IPS DF 6.9 (cell line): ENCODE measurements at regions not wholly inside any gene's neighbourhood (a gene's known extent, or its start where the extent isn't known, plus 50 kb on each side); places are given as distances from the start of the nearest gene placed in this dataset.

Experiments
- DNase-seq: peaks from one replicate; pipeline ENCODE4 v3.0.0-alpha.2; 2013; ENCODE audit warnings: low read depth, low spot score
- H3K27ac ChIP-seq: one replicate; pipeline ENCODE4 v1.5.1; 2013; ENCODE audit warnings: low read length, control low read depth
- H3K27me3 ChIP-seq: 2 replicates; pipeline ENCODE4 v1.6.1; 2013; ENCODE audit warnings: mild to moderate bottlenecking, low read length; ENCODE audit not compliant: control insufficient read depth, insufficient read depth
- H3K36me3 ChIP-seq: 2 replicates; pipeline ENCODE4 v1.6.1; 2013; ENCODE audit warnings: low read length; ENCODE audit not compliant: control insufficient read depth, insufficient read depth
- H3K4me1 ChIP-seq: 2 replicates; pipeline ENCODE4 v1.6.1; 2013; ENCODE audit warnings: low read length; ENCODE audit not compliant: control insufficient read depth, insufficient read depth
- H3K4me3 ChIP-seq: 2 replicates; pipeline ENCODE4 v1.5.1; 2013; ENCODE audit warnings: mild to moderate bottlenecking, low read length
- H3K9me3 ChIP-seq: 2 replicates; pipeline ENCODE4 v1.6.1; 2013; ENCODE audit warnings: low read length, inconsistent platforms; ENCODE audit not compliant: control insufficient read depth, insufficient read depth
- WGBS: extraction: QIAGEN DNeasy Blood & Tissue Kit; methylation state at CpG from one replicate; pipeline ENCODE4 v1.1.7; 2013; ENCODE audit warnings: mixed read lengths, missing lambda C conversion rate; ENCODE audit not compliant: insufficient read length, insufficient coverage; 5-methylcytosine and 5-hydroxymethylcytosine counted together

- no peak for DNase-seq
- Histone ChIP-seq H3K27ac (no peak overlapping the region), H3K4me1 (no peaks in the 10 kb centered on the region), H3K4me3 (no peak overlapping the region), H3K27me3 (peaks cover 2% of the 10 kb centered on the region; the same call in 1 of the 2 replicates), H3K36me3 (no peaks in the 10 kb centered on the region), H3K9me3 (no peaks in the 10 kb centered on the region)
These were observed 54.0 kb upstream of the PRPS1L1 start for GRCh38 chr7:18081617-18082016.

GRCh38 chr7:18082169-18082568 lies 54.5 kb upstream of the PRPS1L1 start:
- Histone ChIP-seq H3K4me3 (no peak overlapping the region), H3K36me3 (no peaks in the 10 kb centered on the region), H3K4me1 (no peaks in the 10 kb centered on the region), H3K27ac (no peak overlapping the region), H3K9me3 (no peaks in the 10 kb centered on the region), H3K27me3 (peaks cover 4% of the 10 kb centered on the region; the same call in 1 of the 2 replicates)
- WGBS = no CpG with 5 or more reads among the region's 2 CpGs
- DNase-seq = no peak

GRCh38 chr7:18086165-18087025 lies 58.7 kb upstream of the PRPS1L1 start:
- H3K9me3 ChIP-seq = no peaks in the 10 kb centered on the region
- no peaks in the 10 kb centered on the region for H3K36me3 ChIP-seq
- WGBS = no CpG with 5 or more reads among the region's 108 CpGs
- H3K27ac ChIP-seq = no peak overlapping the region
- H3K4me3 ChIP-seq = peak overlapping the region; percentile 76
- peaks cover 11% of the 10 kb centered on the region; the same call in 1 of the 2 replicates for H3K27me3 ChIP-seq
- no peaks in the 10 kb centered on the region for H3K4me1 ChIP-seq
- no peak for DNase-seq

GRCh38 chr7:18087026-18087686 lies 59.5 kb upstream of the PRPS1L1 start:
- peaks cover 11% of the 10 kb centered on the region; the same call in 1 of the 2 replicates for H3K27me3 ChIP-seq
- no peak overlapping the region for H3K27ac ChIP-seq
- H3K36me3 ChIP-seq = no peaks in the 10 kb centered on the region
- no CpG with 5 or more reads among the region's 38 CpGs for WGBS
- no peaks in the 10 kb centered on the region for H3K4me1 ChIP-seq
- H3K9me3 ChIP-seq = no peaks in the 10 kb centered on the region
- peak overlapping the region; percentile 76; the same call in 1 of the 2 replicates for H3K4me3 ChIP-seq
- no peak for DNase-seq

- Histone ChIP-seq H3K4me1 (no peaks in the 10 kb centered on the region), H3K4me3 (no peak overlapping the region), H3K27ac (no peak overlapping the region), H3K27me3 (peaks cover 11% of the 10 kb centered on the region; the same call in 1 of the 2 replicates), H3K36me3 (no peaks in the 10 kb centered on the region), H3K9me3 (no peaks in the 10 kb centered on the region)
- no CpG with 5 or more reads among the region's 14 CpGs for WGBS
- no peak for DNase-seq
These were observed 60.0 kb upstream of the PRPS1L1 start for GRCh38 chr7:18087687-18088078.

GRCh38 chr7:18096087-18096486 lies 68.4 kb upstream of the PRPS1L1 start:
- H3K27ac ChIP-seq = no peak overlapping the region
- H3K27me3 ChIP-seq = no peaks in the 10 kb centered on the region
- no peak overlapping the region for H3K4me3 ChIP-seq
- H3K4me1 ChIP-seq = no peaks in the 10 kb centered on the region
- H3K9me3 ChIP-seq = no peaks in the 10 kb centered on the region
- no CpG with 5 or more reads among the region's 2 CpGs for WGBS
- H3K36me3 ChIP-seq = no peaks in the 10 kb centered on the region
- DNase-seq = no peak

- no peak overlapping the region for H3K4me3 ChIP-seq
- no peak overlapping the region for H3K27ac ChIP-seq
- no CpG with 5 or more reads among the region's 2 CpGs for WGBS
- no peak for DNase-seq
- H3K36me3 ChIP-seq = no peaks in the 10 kb centered on the region
- H3K9me3 ChIP-seq = no peaks in the 10 kb centered on the region
- H3K27me3 ChIP-seq = no peaks in the 10 kb centered on the region
- H3K4me1 ChIP-seq = no peaks in the 10 kb centered on the region
These were observed 74.9 kb upstream of the PRPS1L1 start for GRCh38 chr7:18102576-18102975.

- H3K4me1 ChIP-seq = no peaks in the 10 kb centered on the region
- no peak overlapping the region for H3K4me3 ChIP-seq
- no peaks in the 10 kb centered on the region for H3K9me3 ChIP-seq
- no peak overlapping the region for H3K27ac ChIP-seq
- no CpG with 5 or more reads among the region's 15 CpGs for WGBS
- no peak for DNase-seq
- H3K27me3 ChIP-seq = no peaks in the 10 kb centered on the region
- H3K36me3 ChIP-seq = no peaks in the 10 kb centered on the region
These were observed 76.0 kb upstream of the PRPS1L1 start for GRCh38 chr7:18103436-18104218.

- Histone ChIP-seq H3K4me3 (no peak overlapping the region), H3K4me1 (no peaks in the 10 kb centered on the region), H3K36me3 (no peaks in the 10 kb centered on the region), H3K27ac (no peak overlapping the region), H3K9me3 (no peaks in the 10 kb centered on the region), H3K27me3 (no peaks in the 10 kb centered on the region)
- no CpG with 5 or more reads among the region's 1 CpG for WGBS
- DNase-seq = no peak
These were observed 82.1 kb upstream of the PRPS1L1 start for GRCh38 chr7:18109762-18110161.

GRCh38 chr7:18116661-18117060 lies 89.0 kb upstream of the PRPS1L1 start:
- Histone ChIP-seq H3K27ac (no peak overlapping the region), H3K27me3 (no peaks in the 10 kb centered on the region), H3K4me3 (no peak overlapping the region), H3K9me3 (no peaks in the 10 kb centered on the region), H3K36me3 (no peaks in the 10 kb centered on the region), H3K4me1 (no peaks in the 10 kb centered on the region)
- no CpG with 5 or more reads among the region's 1 CpG for WGBS
- DNase-seq = no peak
